Osteoblast (primary cell): ENCODE measurements at regions not wholly inside any gene's neighbourhood (a gene's known extent, or its start where the extent isn't known, plus 50 kb on each side); places are given as distances from the start of the nearest gene placed in this dataset.

Experiments
- DNase-seq: peaks from one replicate; pipeline ENCODE4 v3.0.0; 2011; ENCODE audit warnings: low spot score, mixed read lengths; ENCODE audit not compliant: insufficient read length; ENCODE audit errors: missing footprints
- H2AFZ ChIP-seq: 2 replicates; pipeline ENCODE4 v1.6.0; 2011; ENCODE audit warnings: mild to moderate bottlenecking, low read length
- H3K27ac ChIP-seq: 2 replicates; pipeline ENCODE4 v1.5.1; 2011; ENCODE audit warnings: mild to moderate bottlenecking, low read depth, low read length, moderate library complexity
- H3K27me3 ChIP-seq: 2 replicates; pipeline ENCODE4 v1.6.0; 2012; ENCODE audit warnings: mild to moderate bottlenecking, control low read depth, inconsistent platforms, low read length, moderate library complexity; ENCODE audit not compliant: insufficient read depth
- H3K36me3 ChIP-seq: 2 replicates; pipeline ENCODE4 v1.5.1; 2011; ENCODE audit warnings: mild to moderate bottlenecking, low read length, control low read depth, moderate library complexity; ENCODE audit not compliant: insufficient read depth
- H3K4me1 ChIP-seq: 2 replicates; pipeline ENCODE4 v1.5.1; 2011; ENCODE audit warnings: mild to moderate bottlenecking, low read length, control low read depth, moderate library complexity; ENCODE audit not compliant: insufficient read depth
- H3K4me2 ChIP-seq: 2 replicates; pipeline ENCODE4 v1.6.0; 2011; ENCODE audit warnings: mild to moderate bottlenecking, low read length; ENCODE audit not compliant: insufficient read depth
- H3K4me3 ChIP-seq: fragments of 200-600 bp; sonication (generic); 3 replicates; pipeline ENCODE4 v1.5.1; 2012; ENCODE audit warnings: mild to moderate bottlenecking, low read length, inconsistent platforms; ENCODE audit not compliant: insufficient read depth
- H3K79me2 ChIP-seq: 2 replicates; pipeline ENCODE4 v1.6.0; 2012; ENCODE audit warnings: mild to moderate bottlenecking, low read length, control low read depth, inconsistent platforms; ENCODE audit not compliant: insufficient read depth
- H3K9me3 ChIP-seq: 2 replicates; pipeline ENCODE4 v1.5.1; 2011; ENCODE audit warnings: low read depth, low read length, control low read depth
- H4K20me1 ChIP-seq: 2 replicates; pipeline ENCODE4 v1.6.0; 2012; ENCODE audit warnings: mild to moderate bottlenecking, low read length, control low read depth; ENCODE audit not compliant: insufficient read depth
- CTCF ChIP-seq: IDR thresholded peaks from 2 replicates; pipeline ENCODE4 v1.5.1; 2011; ENCODE audit warnings: mild to moderate bottlenecking, low read depth, low read length, moderate library complexity; ENCODE audit errors: extremely low read depth

- no peak overlapping the region for H3K4me3 ChIP-seq
- peaks cover 7% of the 10 kb centered on the region for H3K9me3 ChIP-seq
- H4K20me1 ChIP-seq: no peaks in the 10 kb centered on the region
- H3K79me2 ChIP-seq: no peaks in the 10 kb centered on the region
- H2AFZ ChIP-seq: no peak overlapping the region
- no peak overlapping the region for H3K27ac ChIP-seq
- H3K27me3 ChIP-seq: no peaks in the 10 kb centered on the region
- no peak overlapping the region for H3K4me2 ChIP-seq
- TF ChIP-seq CTCF: no peak
- H3K36me3 ChIP-seq: no peaks in the 10 kb centered on the region
- no peaks in the 10 kb centered on the region for H3K4me1 ChIP-seq
- no peak for DNase-seq
Measured at GRCh38 chr6:68194846-68195478, 440.1 kb upstream of the ADGRB3 start.

- no peak for TF ChIP-seq CTCF
- Histone ChIP-seq H2AFZ (no peak overlapping the region), H3K36me3 (no peaks in the 10 kb centered on the region), H3K4me3 (no peak overlapping the region), H3K9me3 (peaks cover 7% of the 10 kb centered on the region), H4K20me1 (no peaks in the 10 kb centered on the region), H3K27ac (no peak overlapping the region), H3K27me3 (no peaks in the 10 kb centered on the region), H3K4me1 (no peaks in the 10 kb centered on the region), H3K4me2 (no peak overlapping the region), H3K79me2 (no peaks in the 10 kb centered on the region)
- no peak for DNase-seq
Measured at GRCh38 chr6:68192988-68193387, 442.1 kb upstream of the ADGRB3 start.

- Histone ChIP-seq H3K9me3 (no peaks in the 10 kb centered on the region), H3K4me3 (no peak overlapping the region), H3K27ac (no peak overlapping the region), H4K20me1 (no peaks in the 10 kb centered on the region), H2AFZ (no peak overlapping the region), H3K4me1 (no peaks in the 10 kb centered on the region), H3K27me3 (no peaks in the 10 kb centered on the region), H3K36me3 (no peaks in the 10 kb centered on the region), H3K4me2 (no peak overlapping the region), H3K79me2 (no peaks in the 10 kb centered on the region)
- no peak for DNase-seq
- no peak for TF ChIP-seq CTCF
Measured at GRCh38 chr6:68189217-68189815, 445.8 kb upstream of the ADGRB3 start.

GRCh38 chr6:68186870-68187269 lies 448.2 kb upstream of the ADGRB3 start:
- H3K27ac ChIP-seq: no peak overlapping the region
- no peak overlapping the region for H3K4me3 ChIP-seq
- no peaks in the 10 kb centered on the region for H3K4me1 ChIP-seq
- H4K20me1 ChIP-seq: no peaks in the 10 kb centered on the region
- no peaks in the 10 kb centered on the region for H3K79me2 ChIP-seq
- no peaks in the 10 kb centered on the region for H3K27me3 ChIP-seq
- H2AFZ ChIP-seq: no peak overlapping the region
- no peak for TF ChIP-seq CTCF
- no peaks in the 10 kb centered on the region for H3K36me3 ChIP-seq
- no peaks in the 10 kb centered on the region for H3K9me3 ChIP-seq
- DNase-seq: no peak
- no peak overlapping the region for H3K4me2 ChIP-seq
